A673 (cell line): ENCODE measurements at regions not wholly inside any gene's neighbourhood (a gene's known extent, or its start where the extent isn't known, plus 50 kb on each side); places are given as distances from the start of the nearest gene placed in this dataset.
"Not testable (repeated sequence)": the region's sequence is repeated elsewhere in the genome, so short reads cannot be mapped to it uniquely, and the experiment has no call there.

Experiments used
- BruUV-seq: library from RNA; stranded (reverse); fragments of 400-500 nt; replicated peaks from 2 replicates; lab custom pipeline; 2021; lab: Mats Ljungman, UMichigan
- CTCF ChIA-PET: fragments of 300-600 bp; sonication (Branson Sonifier 250); formaldehyde crosslinking; loops from one replicate; lab custom pipeline; 2022; ENCODE audit warnings: antibody characterized with exemption; lab: Charles Lee
- POLR2A ChIA-PET: fragments of 300-600 bp; sonication (Branson Sonifier 250); formaldehyde crosslinking; loops from one replicate; lab custom pipeline; 2022; ENCODE audit warnings: antibody characterized with exemption; ENCODE audit not compliant: low non-redundant PET; lab: Charles Lee
- DNase-seq: peaks from one replicate; pipeline ENCODE4 v3.0.0-alpha.2; 2015; ENCODE audit warnings: low spot score
- H3K27ac ChIP-seq: fragments of 200-600 bp; sonication (generic); 2 replicates; pipeline ENCODE4 v1.5.1; 2016; ENCODE audit warnings: mixed run types, low read depth, mild to moderate bottlenecking, mixed read lengths, antibody characterized with exemption, low read length; ENCODE audit not compliant: poor library complexity, severe bottlenecking
- H3K27me3 ChIP-seq: fragments of 200-600 bp; sonication (generic); replicated peaks from 2 replicates; pipeline ENCODE4 v1.6.1; 2017; ENCODE audit warnings: mixed run types, low read depth, mild to moderate bottlenecking, mixed read lengths, antibody characterized with exemption, low read length; ENCODE audit not compliant: insufficient read depth, poor library complexity
- H3K36me3 ChIP-seq: fragments of 200-600 bp; sonication (generic); 2 replicates; pipeline ENCODE4 v1.6.1; 2016; ENCODE audit warnings: mixed run types, mild to moderate bottlenecking, mixed read lengths, antibody characterized with exemption, low read length; ENCODE audit not compliant: insufficient read depth, poor library complexity, severe bottlenecking
- H3K4me1 ChIP-seq: fragments of 200-600 bp; sonication (generic); 2 replicates; pipeline ENCODE4 v1.6.1; 2017; ENCODE audit warnings: mixed run types, mild to moderate bottlenecking, mixed read lengths, antibody characterized with exemption, low read length; ENCODE audit not compliant: insufficient read depth, poor library complexity, severe bottlenecking
- H3K4me3 ChIP-seq: fragments of 200-600 bp; sonication (generic); 2 replicates; pipeline ENCODE4 v1.5.1; 2016; ENCODE audit warnings: low read depth, mixed run types, mild to moderate bottlenecking, mixed read lengths, low read length; ENCODE audit not compliant: poor library complexity, severe bottlenecking
- H3K9me3 ChIP-seq: fragments of 200-600 bp; sonication (generic); 2 replicates; pipeline ENCODE4 v1.6.1; 2016; ENCODE audit warnings: mixed run types, low read depth, mild to moderate bottlenecking, mixed read lengths, antibody characterized with exemption, low read length; ENCODE audit not compliant: poor library complexity, severe bottlenecking
- CTCF ChIP-seq: fragments of 300-800, 200-600 bp; sonication (generic); conservative IDR thresholded peaks from 2 replicates; pipeline ENCODE4 v1.5.1; 2017; ENCODE audit warnings: low read depth, mild to moderate bottlenecking, antibody characterized with exemption, low read length, moderate library complexity, mixed read lengths
- EZH2 ChIP-seq: fragments of 200-600 bp; sonication (generic); IDR thresholded peaks from 2 replicates; pipeline ENCODE4 v1.6.1; 2017; ENCODE audit warnings: borderline replicate concordance, low read depth, mild to moderate bottlenecking, mixed read lengths, antibody characterized with exemption, low read length; ENCODE audit not compliant: poor library complexity, severe bottlenecking
- intact Hi-C: fragments of 100-400 bp; cut with micrococcal nuclease; formaldehyde crosslinking; loops from one replicate; pipeline ENCODE4 v1.10.0; 2022; ENCODE audit not compliant: unreplicated experiment

DNA sequence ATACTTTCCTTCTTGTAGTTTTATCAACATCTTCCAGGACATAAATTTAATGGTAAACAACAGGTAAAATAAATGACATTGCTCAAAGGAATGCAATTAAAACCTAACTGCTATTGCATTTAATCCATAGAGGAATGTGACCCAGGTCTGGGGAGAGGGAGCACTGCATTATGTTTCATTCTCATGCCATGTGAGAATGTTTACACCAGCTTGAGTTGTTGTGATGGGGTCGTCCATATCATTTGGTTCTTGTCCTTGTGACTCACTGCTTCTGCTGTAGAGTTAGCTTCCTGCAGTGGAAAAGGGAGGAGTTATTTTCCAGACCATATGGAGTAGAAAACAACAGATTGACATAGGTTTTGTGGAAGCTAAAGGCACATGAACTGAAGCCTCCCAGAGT is 129.3 kb upstream of the PMCH start:
- Histone ChIP-seq H3K4me3 (no peak overlapping the region), H3K9me3 (no peaks in the 10 kb centered on the region), H3K27ac (no peak overlapping the region), H3K4me1 (no peaks in the 10 kb centered on the region), H3K36me3 (no peaks in the 10 kb centered on the region), H3K27me3 (no peaks in the 10 kb centered on the region)
- POLR2A ChIA-PET: no interaction called here
- no TSS peak for BruUV-seq
- CTCF ChIA-PET: no interaction called here
- DNase-seq: no peak
- no peak for TF ChIP-seq EZH2
- TF ChIP-seq CTCF: no peak
- intact Hi-C loops: no loop called here

- DNase-seq, intact Hi-C loops, H3K4me1 ChIP-seq, H3K27ac ChIP-seq, H3K27me3 ChIP-seq, H3K9me3 ChIP-seq, CTCF ChIA-PET, H3K4me3 ChIP-seq, POLR2A ChIA-PET, BruUV-seq, H3K36me3 ChIP-seq: not testable (repeated sequence)
Measured at GRCh38 chr12:102325108-102325507, 127.5 kb upstream of the PMCH start.

GRCh38 chr12:102323799-102324198 is 126.2 kb upstream of the PMCH start:
- Histone ChIP-seq H3K36me3 (no peaks in the 10 kb centered on the region), H3K4me3 (no peak overlapping the region), H3K27ac (no peak overlapping the region), H3K27me3 (peaks cover 12% of the 10 kb centered on the region), H3K4me1 (no peaks in the 10 kb centered on the region), H3K9me3 (no peaks in the 10 kb centered on the region)
- intact Hi-C loops: no loop called here
- BruUV-seq: no TSS peak
- ChIA-PET CTCF (no interaction called here), POLR2A (no interaction called here)
- DNase-seq: no peak
- TF ChIP-seq EZH2 (no peak), CTCF (no peak)

GRCh38 chr12:102322254-102322653 is 124.6 kb upstream of the PMCH start:
- no peak for DNase-seq
- Histone ChIP-seq H3K27me3 (peaks cover 22% of the 10 kb centered on the region), H3K4me3 (no peak overlapping the region), H3K36me3 (no peaks in the 10 kb centered on the region), H3K27ac (no peak overlapping the region), H3K4me1 (no peaks in the 10 kb centered on the region), H3K9me3 (no peaks in the 10 kb centered on the region)
- TF ChIP-seq CTCF (no peak), EZH2 (no peak)
- BruUV-seq: no TSS peak
- intact Hi-C loops: no loop called here
- ChIA-PET POLR2A (no interaction called here), CTCF (no interaction called here)
